Stimulated activated CD8-positive, alpha-beta memory T cell treated with anti-CD3 and anti-CD28 coated beads, Interleukin-7, amount 100 ng/mL, for 48 hours (primary cell): ENCODE measurements at regions not wholly inside any gene's neighbourhood (a gene's known extent, or its start where the extent isn't known, plus 50 kb on each side); places are given as distances from the start of the nearest gene placed in this dataset.

Source experiments
- DNase-seq, 2 donors: peaks; one replicate each; pipeline ENCODE4 v3.0.0-alpha.2; 2020; ENCODE audit warnings: low read depth in 1 of 2; ENCODE audit errors: extremely low read depth in 1 of 2

DNA sequence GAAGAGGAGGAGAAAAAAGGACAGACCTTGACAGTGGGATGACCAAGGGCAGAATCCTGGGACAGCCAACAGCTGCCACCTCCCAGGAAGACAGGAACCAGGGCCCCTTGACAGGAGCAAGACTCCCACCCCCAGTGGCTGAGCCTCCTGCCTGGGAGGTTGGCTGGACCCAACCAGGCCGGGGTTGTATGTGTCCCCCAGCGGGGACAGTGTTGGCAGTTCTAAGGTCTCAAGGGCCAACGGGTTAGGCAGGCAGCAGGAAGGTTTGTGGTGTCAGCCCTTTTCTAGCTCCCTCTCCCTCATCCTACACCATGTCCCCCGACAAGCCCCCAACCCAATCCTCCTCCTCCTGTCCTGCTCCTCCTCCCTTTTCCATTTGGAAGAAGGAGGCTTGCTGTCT, 126.2 kb downstream of the MRM1 start:
- DNase-seq = no peak

DNA sequence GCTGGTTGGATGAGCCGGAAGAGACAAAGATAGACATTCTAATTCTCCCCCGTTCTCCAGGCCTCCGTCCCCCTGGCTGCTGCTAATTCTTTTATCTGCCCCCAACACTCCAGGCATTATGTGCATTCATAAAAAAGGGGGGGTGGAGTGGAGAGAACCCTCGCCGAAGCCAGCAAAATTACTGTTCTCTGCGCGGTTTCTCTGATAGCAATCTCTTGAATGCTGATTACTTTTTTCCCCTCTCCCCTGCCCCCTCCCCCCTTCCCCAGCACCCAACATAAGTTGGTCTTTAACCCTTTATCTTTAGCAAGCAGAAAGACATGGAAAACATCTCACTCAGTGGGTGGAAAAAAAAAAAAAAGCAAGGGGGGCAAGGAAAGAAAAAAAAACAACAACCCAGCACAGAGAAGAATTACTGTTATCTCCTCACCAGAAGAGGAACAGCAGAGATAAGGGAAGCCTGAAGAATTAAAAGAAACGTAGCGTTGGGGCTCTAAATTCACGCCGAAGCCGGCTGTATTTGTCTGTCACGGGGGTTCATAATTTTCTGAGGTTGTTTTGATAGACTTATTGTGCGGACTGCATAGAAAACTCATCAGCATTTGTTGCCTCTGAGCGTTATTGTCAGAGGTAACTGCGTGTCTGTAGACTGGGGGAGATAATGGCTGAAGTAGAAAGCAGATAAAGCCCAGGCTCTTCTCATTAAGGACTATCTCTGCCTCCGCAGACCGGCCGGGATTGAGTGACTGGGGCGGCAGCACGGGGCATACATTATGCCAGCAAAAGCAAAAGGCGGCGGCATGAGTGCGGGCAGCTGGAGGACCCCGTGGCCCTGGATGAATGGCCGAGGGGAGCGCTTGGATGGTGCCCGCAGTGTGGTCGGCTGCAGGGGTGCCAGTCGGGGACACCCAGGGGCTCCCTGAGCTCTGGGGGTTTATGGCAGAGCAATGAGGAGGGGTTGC, 126.9 kb downstream of the MRM1 start:
- DNase-seq = peak in 1 of 2 donors; percentile 14

DNA sequence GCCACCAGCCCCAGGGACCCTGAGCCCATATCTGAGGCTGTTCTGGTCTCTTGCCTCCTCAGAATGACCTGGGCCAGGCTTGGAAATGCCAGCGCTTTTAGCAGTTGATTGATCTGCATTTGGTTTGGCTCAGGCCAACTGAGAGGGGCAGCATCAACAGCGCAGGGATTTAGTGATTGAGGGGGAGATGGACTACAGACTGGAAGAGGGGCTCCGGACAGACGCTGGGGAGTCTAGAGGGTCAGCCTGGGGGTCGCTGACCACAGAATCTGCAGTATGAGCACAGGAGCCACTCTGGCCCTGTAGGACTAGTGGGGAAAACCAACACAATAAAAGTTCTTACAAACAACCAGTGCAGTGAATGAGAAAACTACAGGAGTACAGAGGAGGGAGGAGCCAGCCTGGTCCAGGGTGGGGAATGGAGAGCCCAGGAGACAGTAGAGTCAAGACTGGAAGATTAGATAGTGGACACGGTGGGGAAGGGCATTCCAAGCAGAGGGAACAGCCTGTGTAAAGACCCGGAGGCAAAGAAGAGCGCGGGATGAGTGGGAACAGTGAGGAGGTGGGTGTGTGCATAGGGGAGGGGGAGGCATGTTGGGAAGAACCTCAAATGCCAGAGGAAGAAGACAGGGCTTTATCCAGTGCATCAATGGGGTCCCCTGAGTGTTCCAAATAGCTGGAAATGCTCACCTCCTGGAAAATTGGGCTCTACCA, 128.9 kb downstream of the MRM1 start:
- DNase-seq = no peak

DNA sequence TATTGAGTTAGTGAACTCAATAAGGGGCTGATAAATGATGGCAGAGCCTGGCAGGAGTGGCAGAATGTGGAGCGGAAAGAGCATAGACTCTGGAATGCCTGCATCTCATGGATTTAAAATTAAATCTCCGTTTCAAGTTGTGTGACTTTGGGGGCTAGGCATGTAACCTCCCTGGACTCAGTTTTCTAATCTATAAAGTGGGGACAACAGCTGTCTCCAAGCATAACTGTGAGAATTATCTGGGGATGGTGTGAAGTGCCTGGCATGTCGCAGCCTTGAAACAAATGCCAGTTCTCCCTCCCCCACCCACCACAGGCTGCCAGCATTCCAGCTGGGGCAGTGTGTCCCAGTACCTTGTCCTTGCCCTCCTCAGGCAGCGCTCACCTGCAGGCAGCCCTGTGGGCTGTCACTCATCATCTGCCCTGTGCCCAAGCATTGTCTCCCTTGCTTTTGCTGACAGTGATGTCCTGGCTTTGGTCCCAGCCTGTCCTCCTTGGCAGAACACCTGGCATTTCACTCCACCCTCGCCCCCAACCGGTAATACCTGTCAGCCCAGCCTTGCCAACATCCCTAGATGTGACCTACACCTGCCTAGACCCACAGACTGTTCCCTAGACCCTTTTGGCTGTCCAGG, 129.6 kb downstream of the MRM1 start:
- no peak for DNase-seq

DNA sequence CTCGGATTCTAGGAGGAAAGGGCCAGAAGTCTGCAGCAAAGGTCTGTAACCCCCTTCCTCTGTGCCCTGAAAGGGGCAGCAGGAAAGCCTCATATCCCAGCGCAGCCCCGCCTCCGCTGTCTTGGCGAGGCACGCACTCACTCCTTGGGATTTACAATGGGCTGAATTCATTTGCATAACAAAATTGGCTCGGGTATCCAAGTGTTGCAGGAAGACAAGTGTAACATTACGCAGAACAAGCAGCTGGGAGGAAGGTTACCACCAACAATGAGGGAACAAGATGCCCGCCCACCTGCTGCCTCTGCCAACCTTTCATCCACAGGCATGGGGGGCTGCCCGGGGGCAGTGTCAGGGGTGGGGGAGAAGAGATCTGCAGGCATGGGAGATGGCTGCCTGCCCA, 130.4 kb downstream of the MRM1 start:
- DNase-seq = no peak

GRCh38 chr17:36732351-36732750, 131.0 kb downstream of the MRM1 start:
- no peak for DNase-seq

GRCh38 chr17:36736201-36737156, 135.1 kb downstream of the MRM1 start:
- no peak for DNase-seq

GRCh38 chr17:36739208-36739607, 137.8 kb downstream of the MRM1 start:
- no peak for DNase-seq

- no peak for DNase-seq
Observed at GRCh38 chr17:36740157-36740556, 138.8 kb downstream of the MRM1 start.

DNA sequence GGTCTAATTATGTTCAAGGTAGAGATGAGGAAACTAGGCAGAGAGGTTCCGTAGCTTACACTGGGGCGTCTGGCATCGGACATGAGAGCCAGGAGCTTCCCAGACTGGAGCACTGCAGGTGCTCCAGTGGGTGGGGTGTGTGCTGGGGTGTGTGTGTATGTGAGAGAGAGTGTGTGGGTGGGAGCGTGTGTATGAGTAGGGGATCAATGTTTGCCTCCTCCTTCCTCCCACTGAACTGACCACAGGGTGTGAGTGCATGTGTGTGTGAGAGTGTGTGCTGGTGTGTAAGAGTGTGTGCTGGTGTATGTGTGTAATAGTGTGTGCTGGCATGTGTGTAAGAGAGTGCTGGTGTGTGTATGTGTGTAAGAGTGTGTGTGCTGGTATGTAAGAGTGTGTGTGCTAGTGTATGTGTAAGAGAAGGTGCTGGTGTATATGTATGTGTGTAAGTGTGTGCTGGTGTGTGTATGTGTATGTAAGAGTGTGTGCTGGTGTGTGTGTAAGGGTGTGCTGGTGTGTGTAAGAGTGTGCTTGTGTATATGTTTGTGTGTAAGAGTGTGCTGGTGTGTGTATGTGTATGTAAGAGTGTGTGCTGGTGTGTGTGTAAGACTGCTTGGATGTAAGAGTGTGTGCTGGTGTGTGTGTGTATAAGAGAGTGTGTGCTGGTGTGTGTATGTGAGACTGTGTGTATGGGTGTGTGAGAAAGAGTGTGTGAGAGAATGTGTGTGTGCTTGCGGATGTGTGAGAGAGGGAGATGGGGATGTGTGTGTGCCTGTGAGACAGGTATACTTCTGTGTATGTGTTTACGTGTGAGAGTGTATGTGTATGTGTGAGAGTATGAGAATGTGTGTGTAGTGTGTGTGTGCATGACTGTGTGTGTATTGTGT, 139.9 kb downstream of the MRM1 start:
- DNase-seq = no peak

DNA sequence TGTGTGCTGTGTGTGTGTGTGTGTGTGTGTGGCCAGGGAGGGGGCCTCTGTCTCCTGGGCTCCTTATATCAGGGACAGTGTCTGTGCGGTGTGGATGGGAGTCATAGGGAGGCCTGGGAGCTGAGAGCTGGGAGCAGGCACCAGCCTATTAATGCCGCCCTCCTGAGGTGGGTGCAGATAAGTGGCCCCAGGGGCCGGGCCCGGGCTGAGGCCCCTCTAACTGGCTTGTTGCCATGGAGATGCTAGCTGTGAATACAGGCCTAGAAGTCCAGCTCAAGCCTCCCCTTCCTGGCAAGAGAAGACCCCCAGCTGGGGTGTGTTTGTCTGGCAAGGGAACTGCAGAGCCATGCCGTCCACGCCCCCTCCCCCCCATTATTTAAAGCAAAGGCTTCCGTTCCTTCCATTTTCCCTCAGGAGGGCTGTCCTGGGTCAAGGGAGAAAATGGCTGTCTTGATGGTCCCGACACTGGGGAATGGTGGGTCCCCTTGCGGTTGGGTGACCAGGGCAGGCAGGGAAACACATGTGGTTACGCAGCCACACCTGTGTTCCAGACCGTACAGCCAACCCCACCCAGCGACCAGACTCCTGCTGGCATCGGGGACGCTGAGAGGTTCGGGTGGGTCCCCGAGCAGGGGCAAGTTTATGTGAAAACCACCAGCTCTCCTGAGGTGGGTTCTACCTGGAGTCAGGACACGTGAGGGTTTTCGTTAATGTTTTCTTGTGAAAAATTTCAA, 141.1 kb downstream of the MRM1 start:
- no peak for DNase-seq

GRCh38 chr17:36743130-36743529, 141.7 kb downstream of the MRM1 start:
- DNase-seq = no peak

DNA sequence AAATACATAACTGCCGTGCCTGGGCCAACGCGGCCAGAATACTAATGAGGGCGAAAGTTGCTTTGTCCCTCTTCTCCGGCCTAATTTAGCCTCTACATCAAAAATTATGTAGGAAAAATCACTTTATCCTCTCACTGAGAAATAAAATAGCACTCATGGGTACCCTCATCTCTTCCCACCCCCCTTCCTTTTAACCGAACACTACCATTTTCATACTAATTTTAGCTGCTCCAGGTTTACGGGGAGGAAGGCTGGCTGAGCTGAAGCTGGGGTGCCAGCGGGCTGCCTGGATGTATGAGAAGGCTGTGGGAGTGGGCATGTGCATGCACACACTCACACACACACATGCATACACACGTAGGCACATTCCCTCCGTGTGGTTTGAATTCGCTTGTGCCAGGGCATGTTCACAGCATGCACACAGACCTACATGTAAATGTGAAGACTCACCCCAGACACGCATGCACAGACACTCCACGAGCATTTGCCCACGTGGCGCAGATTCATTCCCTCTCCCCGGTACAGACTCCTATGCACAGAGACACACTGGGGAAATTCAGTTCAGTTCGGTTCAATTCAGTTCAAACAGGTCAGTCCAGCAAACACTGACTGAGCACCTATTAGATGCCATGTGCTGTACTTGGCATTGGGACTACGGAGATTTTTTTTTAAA, 145.1 kb downstream of the MRM1 start:
- DNase-seq = no peak

GRCh38 chr17:36747861-36748260, 146.5 kb downstream of the MRM1 start:
- no peak for DNase-seq

DNA sequence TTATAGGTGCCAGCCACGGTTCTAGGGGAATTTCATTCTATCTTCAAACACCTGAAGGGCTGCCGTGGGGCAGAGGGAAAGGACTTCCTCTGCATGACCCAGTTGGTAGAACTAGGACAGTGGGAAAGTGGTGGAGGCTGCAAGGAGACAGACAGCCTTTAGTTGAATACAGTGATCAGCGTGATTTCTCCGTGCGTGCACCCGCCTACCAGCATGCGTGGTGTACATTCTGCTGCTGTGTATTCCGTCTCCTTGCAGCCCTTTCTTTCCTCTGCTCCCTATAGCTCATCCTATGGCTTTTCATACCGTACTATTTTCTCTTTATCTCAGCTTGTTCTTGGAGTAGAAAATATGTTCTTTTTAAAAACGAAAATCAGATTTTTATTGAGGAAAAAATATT, 146.9 kb downstream of the MRM1 start:
- no peak for DNase-seq

DNA sequence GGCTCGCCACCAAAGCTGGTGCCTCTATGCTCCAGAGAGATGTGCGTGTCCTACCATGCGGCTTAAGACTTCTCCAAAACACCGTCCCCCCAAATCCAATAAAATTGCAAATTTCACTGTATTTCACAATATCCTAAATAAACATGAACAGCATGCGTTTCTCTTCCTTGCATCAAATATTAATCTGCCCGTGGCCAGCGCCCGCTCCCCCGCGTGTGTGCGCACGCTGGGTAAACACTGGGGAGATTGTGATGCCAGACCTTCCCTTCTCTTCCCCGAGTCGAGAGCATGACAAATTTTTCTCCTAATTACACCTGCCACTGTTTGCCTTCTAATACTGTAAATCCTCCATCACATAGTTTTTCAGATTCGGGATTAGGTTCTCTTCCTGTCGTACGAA, 148.1 kb downstream of the MRM1 start:
- no peak for DNase-seq

DNA sequence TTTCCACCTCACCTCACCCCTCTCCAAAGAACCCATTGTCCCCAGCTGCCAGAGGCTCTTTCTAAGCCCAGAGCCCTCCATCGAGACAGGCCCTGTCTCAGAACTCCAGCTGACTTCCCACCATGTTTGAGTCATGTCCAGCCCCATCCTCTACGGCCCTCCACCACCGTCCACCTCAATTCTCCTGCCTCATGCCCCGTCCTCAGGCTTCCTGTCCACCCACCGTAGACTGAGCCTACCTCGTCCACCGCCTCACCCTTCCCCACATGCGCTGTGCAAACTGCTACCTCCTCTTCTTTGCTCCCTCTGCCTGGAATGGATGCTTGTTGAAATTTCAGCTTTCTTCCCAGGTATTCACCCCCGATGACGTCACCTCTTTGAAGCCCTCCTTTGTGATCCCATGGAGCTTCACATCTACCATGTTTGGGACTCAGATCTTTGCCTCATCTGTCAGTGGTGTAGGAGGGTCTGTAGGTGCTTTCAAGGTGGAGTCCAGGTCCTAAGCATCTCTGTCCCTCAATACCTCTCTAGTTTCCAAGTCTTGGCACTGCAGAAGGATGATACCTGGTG, 149.0 kb downstream of the MRM1 start:
- DNase-seq = no peak
